HEK293 (cell line): ENCODE measurements at regions not wholly inside any gene's neighbourhood (a gene's known extent, or its start where the extent isn't known, plus 50 kb on each side); places are given as distances from the start of the nearest gene placed in this dataset.

ENCODE experiments used
- CTCF ChIA-PET: fragments of 350-600 bp; formaldehyde crosslinking; extraction: SDS; loops from one replicate; lab custom pipeline; 2021; ENCODE audit warnings: antibody characterized with exemption; lab: Yijun Ruan, JAX
- POLR2A ChIA-PET: fragments of 300-600 bp; formaldehyde crosslinking; extraction: SDS; loops from one replicate; lab custom pipeline; 2020; ENCODE audit warnings: antibody characterized with exemption, inconsistent platforms; lab: Yijun Ruan, JAX
- H3K27ac ChIP-seq: fragments of 200-500 bp; sonication (Bioruptor generic); 2 replicates; pipeline ENCODE4 v1.5.1; 2014; ENCODE audit warnings: low read depth, low read length, control low read depth, inconsistent platforms; ENCODE audit errors: extremely low read depth
- H3K36me3 ChIP-seq, 2 experiments: fragments of 200-500 bp in 1 of 2; sonication (Bioruptor generic) in 1 of 2; 1 replicate in 1 of 2; 2 replicates in 1 of 2; pipeline ENCODE4 v1.5.1; 2014 to 2017; ENCODE audit warnings: inconsistent platforms in 2 of 2, low read length in 2 of 2; ENCODE audit not compliant: control insufficient read depth in 2 of 2, insufficient read depth in 1 of 2
- H3K4me1 ChIP-seq: fragments of 200-500 bp; sonication (Bioruptor generic); 2 replicates; pipeline ENCODE4 v1.5.1; 2014; ENCODE audit warnings: mild to moderate bottlenecking, low read length, inconsistent platforms; ENCODE audit not compliant: control insufficient read depth, insufficient read depth
- H3K4me3 ChIP-seq: 2 replicates; pipeline ENCODE4 v1.5.1; 2011; ENCODE audit warnings: low read depth, mild to moderate bottlenecking, control low read depth, low read length, moderate library complexity
- H3K9me3 ChIP-seq: fragments of 200-500 bp; sonication (Bioruptor generic); 2 replicates; pipeline ENCODE4 v1.5.1; 2014; ENCODE audit warnings: low read depth, low read length, inconsistent platforms; ENCODE audit not compliant: control insufficient read depth, insufficient read depth
- KLF1 ChIP-seq: fragments of 450-650 bp; formaldehyde crosslinking; IDR thresholded peaks from 2 replicates; pipeline ENCODE4 v1.5.1; 2016; ENCODE audit warnings: missing biosample characterization, missing genetic modification characterization
- MYNN ChIP-seq: fragments of 450-650 bp; formaldehyde crosslinking; IDR thresholded peaks from 2 replicates; pipeline ENCODE4 v1.5.1; 2016; ENCODE audit warnings: missing biosample characterization, missing genetic modification characterization, borderline replicate concordance
- MZF1 ChIP-seq: fragments of 450-650 bp; formaldehyde crosslinking; IDR thresholded peaks from 2 replicates; pipeline ENCODE4 v1.5.1; 2017; ENCODE audit warnings: missing biosample characterization, missing genetic modification characterization, borderline replicate concordance
- RBAK ChIP-seq: fragments of 450-650 bp; formaldehyde crosslinking; IDR thresholded peaks from 2 replicates; pipeline ENCODE4 v1.5.1; 2016; ENCODE audit warnings: missing biosample characterization, missing genetic modification characterization
- REPIN1 ChIP-seq: fragments of 450-650 bp; formaldehyde crosslinking; IDR thresholded peaks from 2 replicates; pipeline ENCODE4 v1.5.1; 2017; ENCODE audit warnings: missing biosample characterization, missing genetic modification characterization, low read depth
- SCRT2 ChIP-seq: fragments of 450-650 bp; formaldehyde crosslinking; IDR thresholded peaks from 2 replicates; pipeline ENCODE4 v1.5.1; 2016; ENCODE audit warnings: missing biosample characterization, missing genetic modification characterization
- SETDB1 ChIP-seq: IDR thresholded peaks from one replicate; pipeline ENCODE4 v1.6.1; 2017; ENCODE audit warnings: mild to moderate bottlenecking, low read length, moderate library complexity, mixed read lengths; ENCODE audit not compliant: insufficient read length
- SP7 ChIP-seq: fragments of 450-650 bp; formaldehyde crosslinking; IDR thresholded peaks from 2 replicates; pipeline ENCODE4 v1.5.1; 2016; ENCODE audit warnings: missing biosample characterization, missing genetic modification characterization
- ZNF132 ChIP-seq: fragments of 450-650 bp; formaldehyde crosslinking; IDR thresholded peaks from 2 replicates; pipeline ENCODE4 v1.5.1; 2017; ENCODE audit warnings: missing biosample characterization, missing genetic modification characterization, borderline replicate concordance
- ZNF138 ChIP-seq: fragments of 450-650 bp; formaldehyde crosslinking; IDR thresholded peaks from 2 replicates; pipeline ENCODE4 v1.5.1; 2016; ENCODE audit warnings: missing biosample characterization, missing genetic modification characterization, borderline replicate concordance
- ZNF157 ChIP-seq: fragments of 450-650 bp; formaldehyde crosslinking; IDR thresholded peaks from 2 replicates; pipeline ENCODE4 v1.5.1; 2016; ENCODE audit warnings: missing biosample characterization, missing genetic modification characterization
- ZNF18 ChIP-seq: fragments of 450-650 bp; formaldehyde crosslinking; IDR thresholded peaks from 2 replicates; pipeline ENCODE4 v1.5.1; 2016; ENCODE audit warnings: missing biosample characterization, missing genetic modification characterization
- ZNF2 ChIP-seq: fragments of 450-650 bp; formaldehyde crosslinking; IDR thresholded peaks from 2 replicates; pipeline ENCODE4 v1.5.1; 2016; ENCODE audit warnings: missing biosample characterization, missing genetic modification characterization
- ZNF248 ChIP-seq: fragments of 450-650 bp; formaldehyde crosslinking; IDR thresholded peaks from 2 replicates; pipeline ENCODE4 v1.5.1; 2017; ENCODE audit warnings: missing biosample characterization, missing genetic modification characterization
- ZNF292 ChIP-seq: fragments of 450-650 bp; formaldehyde crosslinking; IDR thresholded peaks from 2 replicates; pipeline ENCODE4 v1.5.1; 2016; ENCODE audit warnings: low read depth, missing biosample characterization, missing genetic modification characterization, borderline replicate concordance
- ZNF335 ChIP-seq: fragments of 450-650 bp; formaldehyde crosslinking; conservative IDR thresholded peaks from 2 replicates; pipeline ENCODE4 v1.5.1; 2016; ENCODE audit warnings: missing biosample characterization, missing genetic modification characterization
- ZNF433 ChIP-seq: fragments of 450-650 bp; formaldehyde crosslinking; IDR thresholded peaks from 2 replicates; pipeline ENCODE4 v1.5.1; 2016; ENCODE audit warnings: missing biosample characterization, missing genetic modification characterization, low read depth
- ZNF501 ChIP-seq: fragments of 450-650 bp; formaldehyde crosslinking; IDR thresholded peaks from 2 replicates; pipeline ENCODE4 v1.5.1; 2016; ENCODE audit warnings: missing biosample characterization, missing genetic modification characterization
- ZNF529 ChIP-seq: fragments of 450-650 bp; formaldehyde crosslinking; IDR thresholded peaks from 2 replicates; pipeline ENCODE4 v1.5.1; 2017; ENCODE audit warnings: missing genetic modification characterization, missing biosample characterization; ENCODE audit not compliant: insufficient replicate concordance
- ZNF558 ChIP-seq: fragments of 450-650 bp; formaldehyde crosslinking; IDR thresholded peaks from 2 replicates; pipeline ENCODE4 v1.5.1; 2016; ENCODE audit warnings: missing biosample characterization, missing genetic modification characterization
- ZNF768 ChIP-seq: fragments of 450-650 bp; formaldehyde crosslinking; IDR thresholded peaks from 2 replicates; pipeline ENCODE4 v1.5.1; 2018; ENCODE audit warnings: missing biosample characterization, mild to moderate bottlenecking, missing genetic modification characterization
- ZNF792 ChIP-seq: fragments of 450-650 bp; formaldehyde crosslinking; IDR thresholded peaks from 2 replicates; pipeline ENCODE4 v1.5.1; 2016; ENCODE audit warnings: missing biosample characterization, missing genetic modification characterization
- TF ChIP-seq, protein P1 (sequence below): fragments of 450-650 bp; formaldehyde crosslinking; IDR thresholded peaks from 2 replicates; pipeline ENCODE4 v1.5.1; 2017; ENCODE audit warnings: missing biosample characterization, missing genetic modification characterization
- TF ChIP-seq, protein P2 (sequence below): fragments of 450-650 bp; formaldehyde crosslinking; IDR thresholded peaks from 2 replicates; pipeline ENCODE4 v1.5.1; 2016; ENCODE audit warnings: missing biosample characterization, missing genetic modification characterization
- TF ChIP-seq, protein P3 (sequence below): fragments of 450-650 bp; formaldehyde crosslinking; IDR thresholded peaks from 2 replicates; pipeline ENCODE4 v1.5.0; 2017; ENCODE audit warnings: missing biosample characterization, missing genetic modification characterization, borderline replicate concordance

DNA sequence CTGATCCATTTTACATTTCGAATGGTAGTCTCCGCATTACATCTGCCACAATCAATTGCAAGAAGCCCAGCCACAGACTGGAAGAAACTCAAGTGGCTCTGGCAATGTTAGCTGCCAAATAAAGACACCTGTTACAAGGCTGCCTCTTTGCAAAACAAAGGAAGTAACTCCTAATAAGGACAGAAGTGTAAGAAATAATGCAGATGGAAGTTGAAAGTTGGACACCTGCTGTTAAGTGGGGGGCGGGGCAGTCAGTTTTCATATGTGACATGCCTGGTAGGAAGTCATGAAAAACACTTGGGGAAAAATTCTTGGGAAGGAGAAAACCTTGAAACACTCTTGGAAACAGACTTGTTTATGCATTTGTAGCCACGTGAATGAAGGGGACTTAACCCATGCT, 54.1 kb upstream of the ATP2C1 start (continued):
- TF ChIP-seq ZNF792 (tag by site-specific recombination) = no peak
- TF ChIP-seq, protein P1, sequence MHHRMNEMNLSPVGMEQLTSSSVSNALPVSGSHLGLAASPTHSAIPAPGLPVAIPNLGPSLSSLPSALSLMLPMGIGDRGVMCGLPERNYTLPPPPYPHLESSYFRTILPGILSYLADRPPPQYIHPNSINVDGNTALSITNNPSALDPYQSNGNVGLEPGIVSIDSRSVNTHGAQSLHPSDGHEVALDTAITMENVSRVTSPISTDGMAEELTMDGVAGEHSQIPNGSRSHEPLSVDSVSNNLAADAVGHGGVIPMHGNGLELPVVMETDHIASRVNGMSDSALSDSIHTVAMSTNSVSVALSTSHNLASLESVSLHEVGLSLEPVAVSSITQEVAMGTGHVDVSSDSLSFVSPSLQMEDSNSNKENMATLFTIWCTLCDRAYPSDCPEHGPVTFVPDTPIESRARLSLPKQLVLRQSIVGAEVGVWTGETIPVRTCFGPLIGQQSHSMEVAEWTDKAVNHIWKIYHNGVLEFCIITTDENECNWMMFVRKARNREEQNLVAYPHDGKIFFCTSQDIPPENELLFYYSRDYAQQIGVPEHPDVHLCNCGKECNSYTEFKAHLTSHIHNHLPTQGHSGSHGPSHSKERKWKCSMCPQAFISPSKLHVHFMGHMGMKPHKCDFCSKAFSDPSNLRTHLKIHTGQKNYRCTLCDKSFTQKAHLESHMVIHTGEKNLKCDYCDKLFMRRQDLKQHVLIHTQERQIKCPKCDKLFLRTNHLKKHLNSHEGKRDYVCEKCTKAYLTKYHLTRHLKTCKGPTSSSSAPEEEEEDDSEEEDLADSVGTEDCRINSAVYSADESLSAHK (tag by site-specific recombination) = peak; percentile 83
- TF ChIP-seq SCRT2 (tag by site-specific recombination) = peak; percentile 93
- TF ChIP-seq ZNF248 (tag by site-specific recombination) = no peak

GRCh38 chr3:130841357-130841756, 52.5 kb upstream of the ATP2C1 start:
- Histone ChIP-seq H3K27ac (no peak overlapping the region), H3K9me3 (no peaks in the 10 kb centered on the region), H3K4me3 (no peak overlapping the region), H3K4me1 (0 out of 2 replicates have a peak, but pooled peaks cover 2% of the 10 kb centered on the region), H3K36me3 (no peaks in the 10 kb centered on the region)
- POLR2A ChIA-PET = interaction anchor here (0.5 kb wide), 1 partner anchor 94 kb away, joined by 3 read pairs; no protein-coding TSS in a partner anchor
- TF ChIP-seq SCRT2 (tag by site-specific recombination) (0 out of 2 replicates have a peak, but pooled peaks have one; percentile 35), RBAK (tag by site-specific recombination) (no peak), MZF1 (no peak)
- CTCF ChIA-PET = interaction anchor here (1.4 kb wide), 1 partner anchor 8 kb away, joined by 4 read pairs; no protein-coding TSS in a partner anchor

- TF ChIP-seq SETDB1 (no peak), ZNF2 (tag by site-specific recombination) (no peak), ZNF18 (tag by site-specific recombination) (no peak), ZNF157 (tag by site-specific recombination) (no peak), ZNF138 (no peak), ZNF132 (tag by site-specific recombination) (no peak), ZNF768 (tag by site-specific recombination) (no peak), ZNF529 (tag by site-specific recombination) (no peak), ZNF433 (no peak), ZNF501 (tag by site-specific recombination) (no peak), ZNF558 (tag by site-specific recombination) (no peak), SP7 (tag by site-specific recombination) (no peak), ZNF335 (tag by site-specific recombination) (no peak), ZNF292 (tag by site-specific recombination) (no peak), MYNN (tag by site-specific recombination) (no peak), ZNF248 (tag by site-specific recombination) (no peak), KLF1 (tag by site-specific recombination) (no peak), REPIN1 (tag by site-specific recombination) (no peak)
- TF ChIP-seq, protein P2, sequence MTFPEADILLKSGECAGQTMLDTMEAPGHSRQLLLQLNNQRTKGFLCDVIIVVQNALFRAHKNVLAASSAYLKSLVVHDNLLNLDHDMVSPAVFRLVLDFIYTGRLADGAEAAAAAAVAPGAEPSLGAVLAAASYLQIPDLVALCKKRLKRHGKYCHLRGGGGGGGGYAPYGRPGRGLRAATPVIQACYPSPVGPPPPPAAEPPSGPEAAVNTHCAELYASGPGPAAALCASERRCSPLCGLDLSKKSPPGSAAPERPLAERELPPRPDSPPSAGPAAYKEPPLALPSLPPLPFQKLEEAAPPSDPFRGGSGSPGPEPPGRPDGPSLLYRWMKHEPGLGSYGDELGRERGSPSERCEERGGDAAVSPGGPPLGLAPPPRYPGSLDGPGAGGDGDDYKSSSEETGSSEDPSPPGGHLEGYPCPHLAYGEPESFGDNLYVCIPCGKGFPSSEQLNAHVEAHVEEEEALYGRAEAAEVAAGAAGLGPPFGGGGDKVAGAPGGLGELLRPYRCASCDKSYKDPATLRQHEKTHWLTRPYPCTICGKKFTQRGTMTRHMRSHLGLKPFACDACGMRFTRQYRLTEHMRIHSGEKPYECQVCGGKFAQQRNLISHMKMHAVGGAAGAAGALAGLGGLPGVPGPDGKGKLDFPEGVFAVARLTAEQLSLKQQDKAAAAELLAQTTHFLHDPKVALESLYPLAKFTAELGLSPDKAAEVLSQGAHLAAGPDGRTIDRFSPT = no peak
- TF ChIP-seq, protein P3, sequence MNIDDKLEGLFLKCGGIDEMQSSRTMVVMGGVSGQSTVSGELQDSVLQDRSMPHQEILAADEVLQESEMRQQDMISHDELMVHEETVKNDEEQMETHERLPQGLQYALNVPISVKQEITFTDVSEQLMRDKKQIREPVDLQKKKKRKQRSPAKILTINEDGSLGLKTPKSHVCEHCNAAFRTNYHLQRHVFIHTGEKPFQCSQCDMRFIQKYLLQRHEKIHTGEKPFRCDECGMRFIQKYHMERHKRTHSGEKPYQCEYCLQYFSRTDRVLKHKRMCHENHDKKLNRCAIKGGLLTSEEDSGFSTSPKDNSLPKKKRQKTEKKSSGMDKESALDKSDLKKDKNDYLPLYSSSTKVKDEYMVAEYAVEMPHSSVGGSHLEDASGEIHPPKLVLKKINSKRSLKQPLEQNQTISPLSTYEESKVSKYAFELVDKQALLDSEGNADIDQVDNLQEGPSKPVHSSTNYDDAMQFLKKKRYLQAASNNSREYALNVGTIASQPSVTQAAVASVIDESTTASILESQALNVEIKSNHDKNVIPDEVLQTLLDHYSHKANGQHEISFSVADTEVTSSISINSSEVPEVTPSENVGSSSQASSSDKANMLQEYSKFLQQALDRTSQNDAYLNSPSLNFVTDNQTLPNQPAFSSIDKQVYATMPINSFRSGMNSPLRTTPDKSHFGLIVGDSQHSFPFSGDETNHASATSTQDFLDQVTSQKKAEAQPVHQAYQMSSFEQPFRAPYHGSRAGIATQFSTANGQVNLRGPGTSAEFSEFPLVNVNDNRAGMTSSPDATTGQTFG (tag by site-specific recombination) = no peak
- Histone ChIP-seq H3K4me3 (no peak overlapping the region), H3K4me1 (0 out of 2 replicates have a peak, but pooled peaks cover 2% of the 10 kb centered on the region), H3K36me3 (no peaks in the 10 kb centered on the region), H3K9me3 (no peaks in the 10 kb centered on the region), H3K27ac (no peak overlapping the region)
- ChIA-PET POLR2A (no interaction called here), CTCF (no interaction called here)
Observed at GRCh38 chr3:130843441-130843840, 50.4 kb upstream of the ATP2C1 start.
